Transverse colon (tissue), 4 donors: ENCODE measurements at regions not wholly inside any gene's neighbourhood (a gene's known extent, or its start where the extent isn't known, plus 50 kb on each side); places are given as distances from the start of the nearest gene placed in this dataset.

Experiments used
- DNase-seq: peaks from one replicate; pipeline ENCODE4 v3.0.0-alpha.2; 2019
- H3K27ac ChIP-seq, 4 donors: fragments of 200-600 bp; sonication (generic); 2 replicates each; pipeline ENCODE4 v1.5.1; 2016 to 2018; ENCODE audit warnings: inconsistent platforms in 4 of 4
- H3K27me3 ChIP-seq: fragments of 200-600 bp; sonication (generic); 2 replicates; pipeline ENCODE4 v1.5.1; 2017; ENCODE audit warnings: inconsistent platforms
- H3K36me3 ChIP-seq, 4 donors: fragments of 200-600 bp; sonication (generic); 2 replicates each; pipeline ENCODE4 v1.5.1; 2017 to 2019; ENCODE audit warnings: inconsistent platforms in 4 of 4
- H3K4me1 ChIP-seq, 4 donors: fragments of 200-600 bp; sonication (generic); 2 replicates each; pipeline ENCODE4 v1.5.1; 2017 to 2020; ENCODE audit warnings: inconsistent platforms in 4 of 4
- H3K4me3 ChIP-seq, 4 donors: fragments of 200-600 bp; sonication (generic); 1 replicate in 1 of 4; 2 replicates in 3 of 4; pipeline versions ENCODE4 v1.5.1 to v1.6.1; 2017 to 2019; ENCODE audit warnings: inconsistent platforms in 4 of 4
- H3K9me3 ChIP-seq, 2 donors: fragments of 200-600 bp; sonication (generic); 2 replicates each; pipeline ENCODE4 v1.5.1; 2017 to 2019; ENCODE audit warnings: inconsistent platforms in 2 of 2
- CTCF ChIP-seq, 5 experiments: fragments of 200-600 bp in 3 of 5; fragments of 450-650 bp in 2 of 5; sonication (generic) in 3 of 5; IDR thresholded peaks; 1 replicate in 2 of 5; 2 replicates in 3 of 5; pipeline ENCODE4 v1.5.1; 2016 to 2017; ENCODE audit warnings: antibody characterized with exemption in 5 of 5, inconsistent platforms in 3 of 5, mild to moderate bottlenecking in 2 of 5, moderate library complexity in 1 of 5
- EP300 ChIP-seq: sonication (generic); formaldehyde crosslinking; IDR thresholded peaks from one replicate; pipeline ENCODE4 v1.6.1; 2017; ENCODE audit warnings: antibody characterized with exemption, low read depth
- POLR2A ChIP-seq: fragments of 450-650 bp; IDR thresholded peaks from one replicate; pipeline ENCODE4 v1.6.1; 2016; ENCODE audit warnings: antibody characterized with exemption, mild to moderate bottlenecking, moderate library complexity
- POLR2AphosphoS5 ChIP-seq, 3 donors: sonication (generic); formaldehyde crosslinking; IDR thresholded peaks; one replicate each; pipeline ENCODE4 v1.6.1; 2016; ENCODE audit warnings: antibody characterized with exemption in 3 of 3
- WGBS, 2 donors: methylation state at CpG; one replicate each; pipeline ENCODE4 v1.1.5; 2018; ENCODE audit warnings: low coverage in 1 of 2; 5-methylcytosine and 5-hydroxymethylcytosine counted together
- in situ Hi-C, 4 donors: fragments of 200-750 bp; cut with MboI; loops; one replicate each; pipeline versions ENCODE4 v1.15.0 to v1.15.1; 2017; ENCODE audit warnings: low sequenced_read_pairs in 3 of 4, low pct_ligation_motif_present in 1 of 4, low pct_unique_long_range_greater_than_20kb in 1 of 4
- intact Hi-C: fragments of 100-400 bp; cut with DNase I; formaldehyde crosslinking; loops from one replicate; pipeline ENCODE4 v1.15.1; 2023; ENCODE audit warnings: low total_unique reads

GRCh38 chr16:14002416-14002990 lies 68.6 kb upstream of the MRTFB start:
- Histone ChIP-seq H3K9me3 (no peaks in the 10 kb centered on the region), H3K27ac (peak overlapping the region in 2 of 4 donors; percentile 4 to 24), H3K27me3 (no peaks in the 10 kb centered on the region), H3K36me3 (no peaks in the 10 kb centered on the region), H3K4me1 (peaks cover 0 to 20% (median 9%) of the 10 kb centered on the region in 4 donors), H3K4me3 (no peak overlapping the region)
- in situ Hi-C loops (no loop called here), intact Hi-C loops (no loop called here)
- no peak for DNase-seq
- TF ChIP-seq POLR2AphosphoS5 (IDR thresholded peaks at IDR 0.05) (no peak), CTCF (IDR thresholded peaks at IDR 0.05) (no peak), EP300 (no peak), POLR2A (no peak)
- WGBS, 2 donors = 63 to 71% methylated on average over 13 of the region's 13 CpGs

GRCh38 chr16:14003074-14003570 lies 68.0 kb upstream of the MRTFB start:
- Histone ChIP-seq H3K4me3 (peak overlapping the region in 2 of 4 donors; percentile 21 to 30), H3K27ac (peak overlapping the region; percentile 4 to 34 (median 20)), H3K27me3 (no peaks in the 10 kb centered on the region), H3K9me3 (no peaks in the 10 kb centered on the region), H3K4me1 (peaks cover 0 to 15% (median 8%) of the 10 kb centered on the region in 4 donors), H3K36me3 (no peaks in the 10 kb centered on the region)
- DNase-seq = peak; percentile 29
- in situ Hi-C loops (no loop called here), intact Hi-C loops (no loop called here)
- WGBS, 2 donors = 29 to 32% methylated on average over 5 to 15 of the region's 15 CpGs
- no peak for TF ChIP-seq EP300
- peak in 1 of 5 experiments; percentile 3 for TF ChIP-seq CTCF (IDR thresholded peaks at IDR 0.05)

- no peak for DNase-seq
- H3K4me3 ChIP-seq = no peak overlapping the region
- peak overlapping the region in 1 of 4 donors; percentile 34 for H3K27ac ChIP-seq
- intact Hi-C loops = no loop called here
- WGBS, 2 donors = 92% methylated on average over 13 of the region's 13 CpGs; no CpG with 5 or more reads in 1 of the 2 donors
- H3K9me3 ChIP-seq = no peaks in the 10 kb centered on the region
- H3K27me3 ChIP-seq = no peaks in the 10 kb centered on the region
- no peaks in the 10 kb centered on the region for H3K36me3 ChIP-seq
- in situ Hi-C loops = no loop called here
- TF ChIP-seq CTCF (IDR thresholded peaks at IDR 0.05) = no peak
- TF ChIP-seq EP300 = no peak
- TF ChIP-seq POLR2A = no peak
- no peak for TF ChIP-seq POLR2AphosphoS5 (IDR thresholded peaks at IDR 0.05)
- peaks cover 0 to 12% (median 6%) of the 10 kb centered on the region in 4 donors for H3K4me1 ChIP-seq
Measured at GRCh38 chr16:14004031-14004728, 66.9 kb upstream of the MRTFB start.

- in situ Hi-C loops = no loop called here
- no peaks in the 10 kb centered on the region for H3K9me3 ChIP-seq
- H3K27ac ChIP-seq = peak overlapping the region in 2 of 4 donors; percentile 14 to 31
- peaks cover 0 to 12% (median 6%) of the 10 kb centered on the region in 4 donors for H3K4me1 ChIP-seq
- no peak overlapping the region for H3K4me3 ChIP-seq
- 71 to 100% methylated on average over 1 to 2 of the region's 2 CpGs for WGBS, 2 donors
- TF ChIP-seq POLR2A = no peak
- TF ChIP-seq POLR2AphosphoS5 (IDR thresholded peaks at IDR 0.05) = no peak
- TF ChIP-seq EP300 = no peak
- TF ChIP-seq CTCF (IDR thresholded peaks at IDR 0.05) = no peak
- intact Hi-C loops = no loop called here
- DNase-seq = no peak
- no peaks in the 10 kb centered on the region for H3K36me3 ChIP-seq
- no peaks in the 10 kb centered on the region for H3K27me3 ChIP-seq
Measured at GRCh38 chr16:14004729-14005315, 66.3 kb upstream of the MRTFB start.
